Embryonic facial prominence (tissue), 1 donor: ENCODE measurements at regions not wholly inside any gene's neighbourhood (a gene's known extent, or its start where the extent isn't known, plus 50 kb on each side); places are given as distances from the start of the nearest gene placed in this dataset.
"Not testable (repeated sequence)": the region's sequence is repeated elsewhere in the genome, so short reads cannot be mapped to it uniquely, and the experiment has no call there.

Experiments
- DNase-seq: peaks from one replicate; pipeline ENCODE4 v3.0.0-alpha.2; 2016; ENCODE audit errors: extremely low spot score

GRCh38 chr2:17254421-17254820 is 263.8 kb downstream of the RAD51AP2 start:
- no peak for DNase-seq

GRCh38 chr2:17252258-17252657 is 266.0 kb downstream of the RAD51AP2 start:
- DNase-seq = no peak

- DNase-seq = no peak
Measured at GRCh38 chr2:17251171-17251570, 267.1 kb downstream of the RAD51AP2 start.

- no peak for DNase-seq
Measured at GRCh38 chr2:17249249-17249648, 269.0 kb downstream of the RAD51AP2 start.

GRCh38 chr2:17245906-17246305 is 272.3 kb downstream of the RAD51AP2 start:
- DNase-seq = no peak

GRCh38 chr2:17242813-17243485 is 275.3 kb downstream of the RAD51AP2 start:
- DNase-seq = no peak

GRCh38 chr2:17239550-17239949 is 278.7 kb downstream of the RAD51AP2 start:
- no peak for DNase-seq

GRCh38 chr2:17235167-17235566 is 283.1 kb downstream of the RAD51AP2 start:
- no peak for DNase-seq

GRCh38 chr2:17232776-17233556 is 285.3 kb downstream of the RAD51AP2 start:
- DNase-seq = no peak

- DNase-seq = no peak
Measured at GRCh38 chr2:17231394-17231965, 286.8 kb downstream of the RAD51AP2 start.

GRCh38 chr2:17229414-17229813 is 288.8 kb downstream of the RAD51AP2 start:
- DNase-seq = no peak

- no peak for DNase-seq
Measured at GRCh38 chr2:17228461-17228860, 289.8 kb downstream of the RAD51AP2 start.

- no peak for DNase-seq
Measured at GRCh38 chr2:17227856-17228255, 290.4 kb downstream of the RAD51AP2 start.

GRCh38 chr2:17226941-17227490 is 291.2 kb downstream of the RAD51AP2 start:
- DNase-seq = no peak

GRCh38 chr2:17223211-17223610 is 295.0 kb downstream of the RAD51AP2 start:
- DNase-seq = no peak

- no peak for DNase-seq
Measured at GRCh38 chr2:17208511-17208910, 309.7 kb downstream of the RAD51AP2 start.

GRCh38 chr2:17206771-17207170 is 311.5 kb downstream of the RAD51AP2 start:
- DNase-seq = no peak

- DNase-seq = not testable (repeated sequence)
Measured at GRCh38 chr2:17204214-17204613, 314.0 kb downstream of the RAD51AP2 start.

- DNase-seq = not testable (repeated sequence)
Measured at GRCh38 chr2:17202628-17203027, 315.6 kb downstream of the RAD51AP2 start.

- no peak for DNase-seq
Measured at GRCh38 chr2:17199741-17200140, 318.5 kb downstream of the RAD51AP2 start.

GRCh38 chr2:17196380-17196779 is 321.9 kb downstream of the RAD51AP2 start:
- no peak for DNase-seq

- DNase-seq = no peak
Measured at GRCh38 chr2:17195016-17195415, 323.2 kb downstream of the RAD51AP2 start.

- no peak for DNase-seq
Measured at GRCh38 chr2:17194083-17194482, 324.2 kb downstream of the RAD51AP2 start.
